ENCODE measurements at regions not wholly inside any gene's neighbourhood (a gene's known extent, or its start where the extent isn't known, plus 50 kb on each side); places are given as distances from the start of the nearest gene placed in this dataset.

DNA sequence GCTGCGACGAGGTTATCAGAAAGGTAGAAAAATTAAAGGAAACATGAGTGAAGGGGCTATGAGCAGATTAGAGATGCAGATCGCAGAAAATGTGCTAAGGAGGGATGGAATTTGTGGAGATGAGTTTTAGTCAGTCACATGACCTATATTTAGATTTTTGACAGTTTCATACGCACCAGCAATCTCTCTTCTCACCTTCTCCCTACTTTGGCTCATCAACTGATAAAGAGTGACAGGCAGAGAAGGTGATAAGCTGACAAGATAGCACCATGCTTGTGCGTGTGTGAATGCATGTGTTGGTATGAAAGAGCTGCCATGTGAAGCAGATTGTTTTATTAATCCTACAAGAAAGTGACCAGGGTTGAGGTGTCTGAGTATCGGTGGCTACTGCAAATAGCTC lies 252.6 kb downstream of the RAP2A start:
- TF ChIP-seq, protein P1, sequence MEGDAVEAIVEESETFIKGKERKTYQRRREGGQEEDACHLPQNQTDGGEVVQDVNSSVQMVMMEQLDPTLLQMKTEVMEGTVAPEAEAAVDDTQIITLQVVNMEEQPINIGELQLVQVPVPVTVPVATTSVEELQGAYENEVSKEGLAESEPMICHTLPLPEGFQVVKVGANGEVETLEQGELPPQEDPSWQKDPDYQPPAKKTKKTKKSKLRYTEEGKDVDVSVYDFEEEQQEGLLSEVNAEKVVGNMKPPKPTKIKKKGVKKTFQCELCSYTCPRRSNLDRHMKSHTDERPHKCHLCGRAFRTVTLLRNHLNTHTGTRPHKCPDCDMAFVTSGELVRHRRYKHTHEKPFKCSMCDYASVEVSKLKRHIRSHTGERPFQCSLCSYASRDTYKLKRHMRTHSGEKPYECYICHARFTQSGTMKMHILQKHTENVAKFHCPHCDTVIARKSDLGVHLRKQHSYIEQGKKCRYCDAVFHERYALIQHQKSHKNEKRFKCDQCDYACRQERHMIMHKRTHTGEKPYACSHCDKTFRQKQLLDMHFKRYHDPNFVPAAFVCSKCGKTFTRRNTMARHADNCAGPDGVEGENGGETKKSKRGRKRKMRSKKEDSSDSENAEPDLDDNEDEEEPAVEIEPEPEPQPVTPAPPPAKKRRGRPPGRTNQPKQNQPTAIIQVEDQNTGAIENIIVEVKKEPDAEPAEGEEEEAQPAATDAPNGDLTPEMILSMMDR (IDR thresholded peaks at IDR 0.05; ENCODE audit: low read depth, low read length) = no peak

DNA sequence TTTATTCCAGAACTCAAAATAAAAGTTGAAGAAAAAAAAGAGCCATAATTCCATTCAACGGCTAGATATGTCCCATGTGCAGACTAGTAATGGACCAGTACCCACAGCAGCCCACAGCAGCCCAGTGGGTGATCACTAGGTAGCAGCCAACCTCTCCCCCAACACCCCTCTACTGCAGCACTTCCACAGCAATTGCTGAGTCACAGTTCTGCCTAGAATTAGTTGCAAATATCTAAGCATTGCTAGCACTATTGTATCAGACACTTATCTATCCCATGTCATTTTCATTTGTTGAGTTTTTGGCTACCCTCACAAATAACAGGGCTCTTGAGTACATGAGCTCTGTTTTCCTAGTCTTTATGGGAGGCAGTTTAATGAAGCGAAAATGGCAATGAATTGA lies 258.7 kb downstream of the RAP2A start:
- TF ChIP-seq, protein P1 (IDR thresholded peaks at IDR 0.05; ENCODE audit: low read depth, low read length) = no peak
- no peak for DNase-seq (ENCODE audit: extremely low read depth, low read depth)

More for the DNA sequence above, 252.6 kb downstream of the RAP2A start:
- DNase-seq (ENCODE audit: extremely low read depth, low read depth) = no peak

DNA sequence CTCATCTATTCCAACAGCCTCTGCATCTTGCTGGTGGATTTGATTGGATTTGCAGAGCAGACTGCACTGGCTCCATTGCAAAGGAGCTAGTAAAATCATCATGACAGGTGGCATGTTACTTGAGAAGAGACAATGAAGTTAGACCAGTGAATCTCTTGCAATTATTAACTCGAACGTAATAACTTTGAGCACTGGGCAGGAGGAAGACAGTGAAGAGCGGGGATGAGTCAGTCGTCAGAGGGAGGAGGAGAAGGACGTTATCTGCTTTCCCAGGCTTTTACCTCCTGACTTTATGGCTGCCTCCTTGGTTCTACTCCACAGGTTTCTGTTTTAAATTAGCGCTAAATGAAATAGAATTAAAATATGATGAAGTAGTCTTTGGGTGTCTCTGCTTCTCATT lies 257.8 kb upstream of the IPO5 start:
- DNase-seq (ENCODE audit: extremely low read depth, low read depth) = no peak
- TF ChIP-seq, protein P1 (IDR thresholded peaks at IDR 0.05; ENCODE audit: low read depth, low read length) = no peak

DNA sequence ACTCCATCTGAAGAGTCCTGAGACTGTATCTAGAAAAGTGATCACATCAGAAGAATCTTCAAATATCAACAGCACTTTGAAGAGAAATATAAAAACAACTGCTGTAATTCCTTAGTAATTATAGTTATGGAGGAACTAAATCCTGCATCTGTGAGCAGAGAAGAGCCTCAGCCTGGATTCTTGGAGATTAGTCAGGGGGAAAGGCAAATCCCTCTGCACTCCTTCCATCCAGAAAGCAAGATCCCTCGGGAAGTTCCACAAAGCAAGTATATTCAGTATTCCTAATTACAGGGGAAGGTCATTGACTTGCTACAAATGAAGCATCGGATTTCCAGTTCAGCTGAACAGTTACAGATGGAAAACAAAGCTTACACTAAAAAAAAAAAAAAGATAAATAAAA lies 256.6 kb upstream of the IPO5 start:
- no peak for DNase-seq (ENCODE audit: extremely low read depth, low read depth)
- TF ChIP-seq, protein P1 (IDR thresholded peaks at IDR 0.05; ENCODE audit: low read depth, low read length) = no peak

DNA sequence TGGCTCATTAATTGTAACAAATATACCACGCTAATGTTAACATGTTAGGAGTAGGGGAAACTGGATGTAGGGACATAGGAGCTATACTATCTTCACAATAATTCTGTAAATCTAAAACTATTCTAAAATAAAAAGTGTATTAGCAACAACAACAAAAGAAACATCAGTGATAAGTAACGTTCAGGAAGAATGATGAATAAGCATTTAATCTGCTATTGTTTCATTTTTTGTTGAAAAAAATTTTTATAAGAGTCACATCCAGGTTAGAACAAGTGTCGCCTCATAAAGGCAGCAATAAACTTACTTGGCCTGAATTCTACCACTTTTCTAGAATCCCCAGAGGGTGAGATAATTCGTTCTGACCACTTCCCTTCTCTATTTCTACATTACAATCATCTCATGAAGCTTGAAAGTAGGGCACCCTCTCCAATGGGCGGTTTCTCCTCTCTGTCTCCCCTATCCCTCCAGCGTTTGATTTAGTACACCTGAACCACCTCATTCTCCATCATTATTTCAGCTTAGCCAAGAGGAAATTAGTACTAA lies 253.1 kb upstream of the IPO5 start:
- TF ChIP-seq, protein P1 (IDR thresholded peaks at IDR 0.05; ENCODE audit: low read depth, low read length) = no peak
- DNase-seq (ENCODE audit: extremely low read depth, low read depth) = no peak

DNA sequence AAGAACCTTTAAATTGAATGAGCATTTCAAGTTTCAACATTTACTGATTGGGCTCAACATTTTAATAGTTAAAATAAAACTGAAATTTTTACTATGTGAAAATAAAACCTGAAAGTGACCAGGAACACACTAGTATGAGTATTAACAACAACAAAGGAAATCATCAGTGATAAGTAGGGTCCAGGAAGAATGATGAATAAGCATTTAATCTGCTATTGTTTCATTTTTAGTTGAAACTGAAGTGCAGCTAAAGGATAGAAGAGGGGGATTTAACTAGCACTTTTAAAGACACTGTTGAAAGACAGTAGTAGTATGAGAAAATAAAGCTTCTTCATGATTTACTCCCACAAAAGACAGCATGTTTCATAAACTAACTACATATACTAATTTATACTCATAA lies 250.9 kb upstream of the IPO5 start:
- TF ChIP-seq, protein P1 (IDR thresholded peaks at IDR 0.05; ENCODE audit: low read depth, low read length) = no peak

DNA sequence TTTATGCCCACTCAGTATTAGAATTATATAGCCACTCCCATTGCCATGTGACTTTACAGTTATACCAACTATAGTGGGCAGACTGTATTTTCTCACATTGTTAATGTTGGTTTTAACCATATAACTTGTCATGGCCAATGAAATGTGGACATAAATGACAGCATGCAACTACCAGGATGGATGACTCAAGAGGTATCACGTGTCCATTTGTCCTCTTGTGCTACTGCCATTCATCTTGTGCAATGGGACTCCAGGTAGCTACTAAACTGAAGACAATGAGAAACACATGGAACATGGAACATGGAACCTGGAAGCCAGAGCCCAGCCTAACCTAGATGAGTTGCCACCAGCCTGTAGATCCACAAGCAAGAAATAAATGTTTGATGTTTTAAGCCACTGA lies 242.7 kb upstream of the IPO5 start:
- no peak for DNase-seq (ENCODE audit: extremely low read depth, low read depth)
- TF ChIP-seq, protein P1 (IDR thresholded peaks at IDR 0.05; ENCODE audit: low read depth, low read length) = no peak

More for the DNA sequence above, 250.9 kb upstream of the IPO5 start:
- no peak for DNase-seq (ENCODE audit: extremely low read depth, low read depth)
